ENCODE measurements at regions not wholly inside any gene's neighbourhood (a gene's known extent, or its start where the extent isn't known, plus 50 kb on each side); places are given as distances from the start of the nearest gene placed in this dataset.

DNA sequence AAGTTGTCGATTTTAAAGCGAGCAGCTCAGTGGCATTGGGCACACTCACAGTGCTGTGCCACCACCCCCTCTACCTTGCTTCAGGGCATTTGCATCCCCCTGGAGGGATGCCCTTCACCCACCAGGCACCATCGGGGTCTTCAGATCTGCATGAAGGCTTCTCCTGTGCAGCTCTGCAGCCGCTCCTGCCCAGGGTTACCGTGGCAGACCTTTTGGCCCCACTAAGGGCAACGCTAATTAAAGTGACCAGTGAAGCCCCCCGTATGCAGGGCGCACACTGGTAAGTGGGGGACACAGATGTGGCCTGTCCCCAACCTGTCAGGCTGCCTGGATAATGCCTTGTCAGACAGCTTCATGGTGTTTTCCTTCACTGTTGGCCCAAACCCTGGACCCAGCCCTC, 1117.7 kb downstream of the BRD1 start:
- TF ChIP-seq, protein P1, sequence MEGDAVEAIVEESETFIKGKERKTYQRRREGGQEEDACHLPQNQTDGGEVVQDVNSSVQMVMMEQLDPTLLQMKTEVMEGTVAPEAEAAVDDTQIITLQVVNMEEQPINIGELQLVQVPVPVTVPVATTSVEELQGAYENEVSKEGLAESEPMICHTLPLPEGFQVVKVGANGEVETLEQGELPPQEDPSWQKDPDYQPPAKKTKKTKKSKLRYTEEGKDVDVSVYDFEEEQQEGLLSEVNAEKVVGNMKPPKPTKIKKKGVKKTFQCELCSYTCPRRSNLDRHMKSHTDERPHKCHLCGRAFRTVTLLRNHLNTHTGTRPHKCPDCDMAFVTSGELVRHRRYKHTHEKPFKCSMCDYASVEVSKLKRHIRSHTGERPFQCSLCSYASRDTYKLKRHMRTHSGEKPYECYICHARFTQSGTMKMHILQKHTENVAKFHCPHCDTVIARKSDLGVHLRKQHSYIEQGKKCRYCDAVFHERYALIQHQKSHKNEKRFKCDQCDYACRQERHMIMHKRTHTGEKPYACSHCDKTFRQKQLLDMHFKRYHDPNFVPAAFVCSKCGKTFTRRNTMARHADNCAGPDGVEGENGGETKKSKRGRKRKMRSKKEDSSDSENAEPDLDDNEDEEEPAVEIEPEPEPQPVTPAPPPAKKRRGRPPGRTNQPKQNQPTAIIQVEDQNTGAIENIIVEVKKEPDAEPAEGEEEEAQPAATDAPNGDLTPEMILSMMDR (conservative IDR thresholded peaks at IDR 0.05), result no peak
- no peak overlapping the region for H3K27ac ChIP-seq

DNA sequence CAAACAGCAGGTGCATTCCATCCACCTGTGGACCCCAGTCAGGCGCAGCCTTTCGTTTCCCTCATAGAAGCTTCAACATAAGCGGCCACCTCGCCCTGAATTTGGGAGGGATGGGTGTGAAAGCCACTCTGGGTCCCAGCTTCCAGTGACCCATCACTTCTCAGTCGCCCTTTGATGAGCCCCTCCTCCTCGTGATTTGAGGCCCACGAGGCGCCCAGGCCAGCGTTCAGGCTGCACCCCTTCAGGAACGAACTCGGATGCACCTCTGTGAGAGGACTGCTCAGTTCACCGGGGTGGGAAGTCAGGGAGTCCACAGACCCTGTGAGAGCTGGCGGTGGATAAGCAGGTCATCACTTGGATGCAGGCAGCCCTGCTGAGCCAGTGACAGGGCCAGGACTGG, 1118.2 kb downstream of the BRD1 start:
- TF ChIP-seq, protein P1 (conservative IDR thresholded peaks at IDR 0.05), result no peak
- no peak overlapping the region for H3K27ac ChIP-seq

DNA sequence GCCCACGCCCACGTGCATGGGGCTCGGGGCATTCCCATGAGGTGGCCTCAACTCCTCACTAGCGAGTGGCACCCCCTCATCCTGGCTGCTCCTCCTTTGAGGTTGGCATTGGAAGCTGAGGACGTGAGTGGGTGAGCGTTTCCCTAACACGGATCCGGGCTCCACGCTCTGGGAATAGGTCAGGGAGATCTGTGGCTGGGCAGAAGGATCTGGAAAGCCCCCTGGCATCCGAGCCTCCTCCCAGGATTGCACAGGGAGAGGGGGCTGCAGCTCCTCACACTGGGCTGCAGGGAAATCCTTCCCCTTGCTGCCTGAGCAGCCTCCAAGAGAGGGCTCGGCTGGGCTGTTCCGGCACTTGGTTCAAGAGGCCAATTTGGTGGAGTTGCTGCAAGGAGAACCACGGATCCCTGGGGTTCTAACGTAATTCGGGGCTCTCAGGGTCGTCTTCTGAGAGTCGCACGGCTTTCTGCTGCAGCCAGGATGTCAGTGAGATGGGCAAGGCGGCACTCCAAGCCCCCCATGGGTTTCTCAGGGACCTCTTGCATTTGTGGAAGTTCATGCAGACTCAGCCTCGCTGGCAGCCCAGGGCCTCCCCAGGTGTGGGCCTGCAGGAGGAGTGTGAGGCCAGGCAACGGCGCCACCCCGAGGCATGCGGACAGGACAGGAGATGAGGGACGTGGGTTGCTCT, 1119.0 kb downstream of the BRD1 start:
- TF ChIP-seq, protein P1 (conservative IDR thresholded peaks at IDR 0.05), result no peak

DNA sequence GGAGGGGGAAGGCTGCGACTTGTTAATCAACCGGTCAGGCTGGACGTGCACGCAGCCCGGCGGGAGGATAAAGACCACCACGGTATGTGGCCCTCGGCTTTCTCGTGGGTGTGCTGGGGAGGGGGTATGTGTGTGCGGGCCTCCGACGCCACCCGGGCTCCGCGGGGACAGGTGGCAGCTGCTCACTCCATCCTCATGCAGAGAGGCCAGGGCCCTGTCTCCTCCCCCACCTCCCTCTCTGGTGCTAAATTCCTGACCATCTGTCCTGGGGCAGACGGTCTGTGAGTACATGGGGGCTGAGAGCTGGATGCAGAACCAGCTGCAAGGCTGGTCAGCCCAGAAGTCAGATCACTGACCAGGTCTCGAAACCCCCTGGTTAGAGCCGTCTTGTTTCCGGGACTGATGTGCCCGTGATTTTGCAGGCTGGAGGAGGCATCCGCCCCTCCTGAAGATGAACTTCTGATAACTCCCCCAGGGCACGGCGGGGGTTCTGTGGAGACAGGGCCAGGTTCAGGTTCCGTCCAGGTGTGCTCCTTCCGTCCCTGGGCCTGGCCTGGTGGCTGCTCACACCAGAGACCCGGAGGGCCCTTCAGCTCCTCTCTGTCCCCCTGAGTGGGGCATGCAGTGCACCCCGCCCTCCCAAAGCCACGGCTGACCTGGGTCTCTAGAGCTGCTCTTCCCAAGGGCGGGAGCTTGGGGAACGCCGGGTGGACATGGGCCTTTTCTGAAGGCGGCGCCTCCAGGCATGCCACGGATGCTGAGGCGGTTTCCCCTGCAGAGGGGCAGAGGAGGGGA, 1119.7 kb downstream of the BRD1 start:
- no peak overlapping the region for H3K27ac ChIP-seq
- TF ChIP-seq, protein P1 (conservative IDR thresholded peaks at IDR 0.05), result no peak

More for the DNA sequence above, 1119.0 kb downstream of the BRD1 start:
- no peak overlapping the region for H3K27ac ChIP-seq

DNA sequence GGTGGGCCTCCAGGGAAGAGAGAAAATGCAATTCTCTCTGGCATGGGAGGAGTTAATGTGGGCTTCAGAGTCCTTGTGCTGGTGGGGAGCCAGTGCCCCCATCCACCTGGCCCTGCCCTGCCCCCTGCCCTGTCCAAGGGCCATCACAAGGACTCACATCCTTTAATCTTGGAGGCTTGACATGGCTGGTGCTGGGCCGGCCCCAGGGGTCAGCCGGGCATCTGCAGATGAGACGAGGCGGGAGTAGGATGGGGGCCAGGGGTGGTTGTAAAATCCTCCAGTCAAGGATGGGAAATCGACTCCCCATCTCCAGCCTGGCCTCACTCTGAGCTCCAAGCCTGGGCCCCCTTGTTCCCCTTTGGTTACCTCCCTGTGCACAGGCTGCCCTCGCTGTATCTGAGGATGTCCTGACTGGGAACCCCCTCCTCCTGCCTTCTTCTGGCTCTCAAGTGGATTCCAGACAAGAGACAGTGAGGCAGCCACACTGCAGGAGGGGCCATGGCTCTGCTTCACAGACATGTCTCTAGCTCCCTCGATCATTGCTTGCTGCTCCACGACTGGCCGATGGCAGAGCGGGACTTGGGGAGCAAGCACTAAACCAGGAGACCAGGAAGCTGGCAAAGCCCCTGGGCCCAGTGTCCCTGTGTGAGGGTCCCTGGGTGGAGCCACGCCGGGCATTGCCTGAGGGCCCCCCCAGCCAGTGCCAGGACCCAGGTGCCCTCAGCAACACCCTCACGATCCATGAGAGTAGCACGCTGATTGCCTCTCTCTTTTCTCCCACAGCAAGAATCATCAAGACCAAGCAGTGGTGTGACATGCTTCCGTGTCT, 1120.5 kb downstream of the BRD1 start:
- TF ChIP-seq, protein P1 (conservative IDR thresholded peaks at IDR 0.05), result no peak
- H3K27ac ChIP-seq, result no peak overlapping the region

DNA sequence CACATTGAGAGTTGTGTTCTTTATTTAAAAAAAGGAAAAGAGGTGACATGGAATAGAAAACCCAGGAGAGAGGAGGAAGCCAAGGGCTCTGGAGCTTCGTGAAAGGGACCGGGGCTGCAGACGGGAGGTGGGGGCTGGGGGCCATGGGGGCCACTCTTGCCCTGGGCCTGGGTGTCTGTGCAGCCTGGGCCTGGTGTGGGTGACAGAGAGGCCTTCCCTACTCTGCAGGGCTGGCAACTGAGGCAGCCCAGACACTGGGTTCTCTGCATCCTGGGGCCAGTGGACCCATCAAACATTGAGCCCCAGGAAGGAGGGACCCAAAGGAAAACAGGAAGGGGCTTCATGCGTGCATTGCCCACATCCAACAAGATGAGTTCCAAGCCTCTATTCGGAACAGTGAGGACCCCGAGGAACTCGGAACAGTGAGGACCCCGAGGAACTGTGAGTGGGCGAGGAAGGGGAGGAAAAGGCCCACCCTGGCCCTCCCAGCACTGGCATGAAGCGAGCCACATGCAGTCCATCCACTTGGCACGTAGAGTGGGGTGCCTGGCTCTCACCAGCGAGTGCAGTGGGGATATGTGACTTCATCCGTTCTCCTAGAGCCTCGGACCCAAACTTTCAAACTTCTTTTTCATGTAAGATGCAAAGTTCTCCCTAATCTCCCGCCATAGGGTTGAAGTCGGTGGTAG, 1121.6 kb downstream of the BRD1 start:
- H3K27ac ChIP-seq, result no peak overlapping the region
- TF ChIP-seq, protein P1 (conservative IDR thresholded peaks at IDR 0.05), result no peak

Data from VCaP (cell line).